ENCODE measurements at regions not wholly inside any gene's neighbourhood (a gene's known extent, or its start where the extent isn't known, plus 50 kb on each side); places are given as distances from the start of the nearest gene placed in this dataset.

DNA sequence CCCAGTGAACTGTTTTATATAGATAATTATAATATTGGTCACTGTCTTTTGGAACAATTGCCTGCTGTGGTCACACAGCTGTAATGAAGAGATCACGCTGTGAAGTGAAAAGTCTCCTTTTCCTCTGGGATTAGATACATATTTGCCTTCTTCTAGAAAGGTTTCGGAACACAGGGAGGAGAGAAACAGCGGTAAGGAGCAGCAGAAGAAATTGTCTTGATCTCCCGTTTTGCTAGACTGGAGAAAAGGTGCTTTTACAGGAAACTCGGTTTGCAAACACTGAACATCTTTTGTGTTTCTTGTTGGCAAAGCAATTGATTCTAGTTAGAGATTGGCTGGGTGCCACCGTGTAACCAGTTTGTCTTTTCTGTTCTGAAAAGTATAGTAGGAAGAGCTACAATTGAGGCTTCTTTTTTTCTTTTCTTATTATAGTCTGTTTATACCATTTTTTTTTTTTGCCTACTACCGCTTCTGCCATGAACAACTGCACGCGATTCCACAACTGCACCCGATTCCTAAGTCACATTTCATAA, 404.1 kb upstream of the ID4 start:
- peak; percentile 85 for DNase-seq

DNA sequence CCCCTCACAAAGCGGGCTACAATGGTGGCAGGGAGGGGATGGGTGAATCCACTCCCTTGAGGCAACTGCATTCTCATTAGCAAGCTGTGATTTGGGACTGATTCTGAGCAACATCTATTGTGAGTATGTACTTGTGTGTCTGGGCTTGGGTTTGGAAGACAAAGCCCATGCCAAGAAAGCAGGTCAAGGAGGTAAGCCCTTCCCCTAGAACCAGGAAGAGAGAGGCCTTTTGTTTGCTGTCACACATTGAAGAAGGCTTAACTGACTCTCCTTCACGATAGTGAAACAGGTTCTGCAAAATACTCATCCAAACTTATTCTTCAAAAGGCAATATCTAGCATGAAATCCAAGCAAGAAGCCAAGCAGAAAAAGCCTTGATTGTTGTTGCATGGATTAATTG, 403.1 kb upstream of the ID4 start:
- DNase-seq, result no peak

DNA sequence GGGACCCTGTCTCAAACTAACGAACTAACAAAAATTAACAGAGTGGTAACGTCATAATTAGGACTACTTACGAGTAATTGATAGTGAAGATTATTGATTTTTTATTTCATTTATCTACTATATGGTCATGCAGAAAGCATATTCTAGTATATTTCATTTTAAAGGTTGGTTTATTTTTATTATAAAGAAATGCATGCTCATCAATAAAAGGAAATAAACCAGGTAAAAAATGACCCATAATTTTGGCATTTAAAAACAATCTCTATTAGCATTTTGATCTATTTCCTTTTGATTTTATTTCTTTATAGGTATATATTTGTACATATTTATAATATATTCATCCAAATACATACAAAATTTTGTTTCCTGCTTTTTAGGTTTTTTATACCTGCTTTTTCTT, 401.4 kb upstream of the ID4 start:
- DNase-seq, result no peak

DNA sequence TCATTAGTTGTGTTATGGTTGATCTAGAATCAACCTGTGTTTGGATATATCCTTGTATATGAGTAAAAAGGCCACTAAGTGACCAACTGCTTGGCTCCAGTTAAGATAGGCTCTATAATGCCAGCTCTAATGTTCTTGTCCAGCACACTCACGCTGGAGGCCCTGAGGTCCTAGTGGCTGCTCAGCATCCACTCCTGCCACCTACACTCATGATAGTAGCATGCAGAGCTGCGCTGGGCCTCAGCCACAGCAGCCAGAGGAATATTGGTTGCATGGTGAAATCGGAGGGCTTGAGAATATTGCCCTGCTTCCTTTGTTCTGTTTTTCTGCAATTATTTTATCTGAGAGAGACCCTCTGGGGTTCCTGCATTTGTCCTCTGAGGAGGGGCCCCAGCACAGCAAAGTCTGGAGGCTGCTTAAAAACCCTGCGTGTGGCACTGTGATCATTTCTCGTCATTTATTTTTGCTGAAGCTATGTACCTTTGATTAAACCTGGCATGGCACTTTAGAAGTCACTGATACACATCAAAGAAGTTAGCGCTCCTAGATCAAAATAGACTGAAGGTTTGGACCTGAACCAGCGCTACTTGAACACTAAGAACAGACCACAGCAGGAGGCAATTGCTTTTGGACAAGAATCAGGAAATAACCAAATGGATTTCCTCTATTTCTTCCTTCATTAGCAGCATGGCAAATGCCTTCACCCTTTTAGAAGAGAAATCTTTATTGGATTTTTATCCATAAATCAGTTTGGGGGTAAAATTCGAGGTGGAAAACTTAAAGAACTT, 398.4 kb upstream of the ID4 start:
- DNase-seq, result no peak

DNA sequence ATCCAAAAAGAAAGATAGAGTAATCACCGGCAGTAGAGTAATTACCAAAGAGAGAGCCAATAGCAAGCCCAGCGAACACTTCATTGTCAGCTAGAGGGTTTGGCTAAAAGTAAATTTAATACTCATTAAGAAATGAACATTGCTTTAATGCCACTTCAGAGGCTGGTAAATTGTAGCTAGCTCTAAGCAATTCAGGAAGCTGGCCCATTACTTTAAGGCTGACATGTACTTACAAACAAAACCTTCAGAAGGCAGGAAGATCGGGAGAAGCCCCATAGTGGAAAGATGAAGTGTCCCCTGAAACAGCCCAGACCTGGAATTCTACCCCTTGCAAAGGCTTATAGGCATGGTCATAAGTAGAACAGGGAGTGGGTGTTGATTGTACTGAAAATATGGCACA, 396.6 kb upstream of the ID4 start:
- no peak for DNase-seq

DNA sequence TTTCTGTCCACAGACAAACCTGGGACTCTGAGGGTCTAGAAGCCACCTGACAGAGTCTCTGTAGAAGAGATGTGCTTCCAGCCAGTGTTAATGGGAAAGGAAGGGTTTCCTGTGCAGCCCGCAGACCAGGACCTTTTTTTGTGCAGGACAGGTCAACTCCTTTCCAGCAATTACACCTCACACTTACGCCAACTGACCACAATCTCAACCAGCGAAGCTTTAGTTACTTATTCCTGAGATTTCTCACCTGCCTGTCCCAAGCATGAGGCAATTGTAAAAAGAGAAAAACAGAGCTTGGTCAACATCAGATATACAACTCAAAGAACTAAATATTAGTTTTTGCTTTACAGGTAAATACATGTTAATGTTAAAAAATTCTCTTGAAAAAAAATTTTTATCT, 393.8 kb upstream of the ID4 start:
- no peak for DNase-seq

DNA sequence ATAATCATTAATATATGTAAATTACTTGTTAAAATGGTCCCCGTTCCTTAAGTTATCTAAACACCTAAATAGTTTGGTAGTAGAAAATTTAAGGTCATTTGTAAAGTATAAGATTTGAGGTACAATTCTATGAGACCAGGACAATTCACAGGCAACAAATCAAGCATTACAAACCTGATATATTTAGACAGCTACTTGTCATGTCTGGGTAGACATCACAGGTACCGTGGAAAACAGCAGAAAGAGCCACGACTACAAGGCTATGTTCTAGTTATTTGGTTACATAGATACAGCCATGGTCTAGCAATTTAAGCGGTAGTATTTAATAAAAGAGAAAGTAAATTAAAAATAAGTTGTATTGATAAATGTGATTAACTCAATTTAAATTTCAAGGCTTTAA, 393.1 kb upstream of the ID4 start:
- DNase-seq, result no peak

DNA sequence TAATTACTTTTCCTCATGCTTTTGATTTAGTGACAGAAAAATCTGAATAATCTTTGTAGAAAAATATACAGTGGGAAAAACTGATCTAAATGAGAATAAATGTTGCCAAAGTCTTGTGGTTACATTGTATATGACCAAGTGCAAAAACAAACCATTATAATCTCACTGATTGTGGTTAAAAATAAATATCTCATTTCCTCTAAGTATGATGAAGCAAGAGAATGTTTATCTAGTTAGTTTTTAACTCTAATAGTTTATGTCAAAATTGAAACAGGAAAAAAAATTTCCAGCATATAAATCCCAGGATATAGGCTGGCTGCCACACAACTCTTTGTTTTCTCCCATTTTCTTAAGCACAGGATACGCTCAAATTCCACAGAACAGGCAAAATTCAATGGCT, 392.7 kb upstream of the ID4 start:
- no peak for DNase-seq

DNA sequence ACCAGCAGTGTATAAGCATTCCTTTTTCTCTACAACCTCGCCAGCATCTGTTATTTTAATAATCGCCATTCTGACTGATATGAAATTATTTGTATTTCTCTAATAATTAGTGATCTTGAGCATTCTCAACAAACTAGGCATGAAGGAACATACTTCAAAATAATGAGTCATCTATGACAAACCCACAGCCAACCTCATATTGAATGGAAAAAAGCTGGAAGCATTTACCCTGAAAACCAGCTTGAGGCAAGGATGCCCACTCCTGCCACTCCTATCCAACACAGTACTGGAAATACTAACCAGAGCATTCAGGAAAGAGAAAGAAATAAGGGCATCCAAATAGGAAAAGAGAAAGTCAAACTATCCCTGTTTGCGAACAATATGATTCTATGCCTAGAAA, 390.6 kb upstream of the ID4 start:
- DNase-seq, result no peak

DNA sequence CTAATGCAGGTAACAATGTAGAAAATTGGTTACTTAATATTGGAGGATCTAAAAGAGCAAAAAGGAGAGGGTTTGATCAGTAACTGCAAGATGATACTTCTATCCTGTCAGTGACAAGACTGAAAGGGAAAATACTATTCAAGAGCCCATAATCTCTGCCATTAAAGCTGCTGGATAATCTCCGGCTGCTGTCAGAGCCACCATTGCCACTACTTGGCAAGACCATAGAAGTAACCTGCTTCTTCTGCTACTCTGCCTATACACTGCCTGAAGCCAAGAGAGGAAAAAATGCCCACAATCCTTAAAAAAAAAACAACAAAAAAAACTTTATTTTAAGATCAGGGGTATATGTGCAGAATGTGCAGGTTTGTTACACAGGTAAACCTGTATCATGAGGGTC, 386.5 kb upstream of the ID4 start:
- no peak for DNase-seq

DNA sequence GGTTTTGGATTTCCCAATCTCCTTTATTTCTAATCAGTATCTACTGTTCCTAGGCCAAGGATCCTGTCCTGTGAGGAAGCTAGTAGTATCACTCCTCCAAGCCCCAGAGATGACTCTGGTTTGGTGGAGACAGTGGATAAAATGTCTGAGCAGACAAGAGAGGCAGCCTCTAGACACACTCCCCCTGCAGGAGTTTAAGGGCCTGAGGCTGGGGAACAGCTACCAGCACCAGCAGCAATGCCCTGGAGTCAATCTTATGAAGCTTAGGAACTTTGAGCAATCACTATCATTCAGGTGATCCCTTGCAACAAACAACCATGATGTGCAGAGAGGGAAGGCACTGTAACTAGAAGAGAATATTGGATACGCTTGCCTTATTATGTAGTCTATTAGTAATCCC, 384.7 kb upstream of the ID4 start:
- DNase-seq, result no peak

DNA sequence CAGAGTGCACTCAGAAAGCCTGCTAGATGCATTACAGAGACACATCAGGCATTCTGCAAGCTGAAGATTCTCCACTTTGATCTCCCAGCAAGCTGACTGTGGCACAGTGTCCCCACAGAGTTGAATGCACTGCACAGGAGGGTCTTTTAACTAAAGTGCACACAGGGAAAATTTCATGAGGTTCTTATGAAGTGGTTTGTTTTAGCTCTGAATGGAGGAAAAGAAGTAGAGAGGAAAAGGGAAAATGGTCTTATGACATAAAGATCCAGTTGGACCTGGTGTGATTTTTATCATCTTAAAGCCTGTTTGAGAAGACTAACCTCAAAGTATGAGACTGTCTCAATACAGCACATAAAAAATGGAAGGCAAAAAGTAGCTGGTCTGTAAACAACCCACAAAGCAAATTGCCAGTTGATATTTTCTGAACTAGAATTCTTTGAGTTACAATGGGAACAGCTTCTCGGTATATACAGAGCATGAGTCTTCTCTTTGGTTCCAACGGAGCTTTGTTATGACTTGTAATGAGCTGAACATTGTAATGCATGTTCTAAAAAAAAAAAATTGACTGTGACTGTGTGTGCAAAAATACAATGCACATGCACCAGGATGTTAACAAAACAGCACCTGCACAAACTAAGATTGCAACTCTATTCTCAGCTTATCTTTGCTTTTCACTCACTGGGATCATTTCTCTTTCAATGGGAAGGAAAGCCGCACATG, 383.0 kb upstream of the ID4 start:
- DNase-seq, result no peak

DNA sequence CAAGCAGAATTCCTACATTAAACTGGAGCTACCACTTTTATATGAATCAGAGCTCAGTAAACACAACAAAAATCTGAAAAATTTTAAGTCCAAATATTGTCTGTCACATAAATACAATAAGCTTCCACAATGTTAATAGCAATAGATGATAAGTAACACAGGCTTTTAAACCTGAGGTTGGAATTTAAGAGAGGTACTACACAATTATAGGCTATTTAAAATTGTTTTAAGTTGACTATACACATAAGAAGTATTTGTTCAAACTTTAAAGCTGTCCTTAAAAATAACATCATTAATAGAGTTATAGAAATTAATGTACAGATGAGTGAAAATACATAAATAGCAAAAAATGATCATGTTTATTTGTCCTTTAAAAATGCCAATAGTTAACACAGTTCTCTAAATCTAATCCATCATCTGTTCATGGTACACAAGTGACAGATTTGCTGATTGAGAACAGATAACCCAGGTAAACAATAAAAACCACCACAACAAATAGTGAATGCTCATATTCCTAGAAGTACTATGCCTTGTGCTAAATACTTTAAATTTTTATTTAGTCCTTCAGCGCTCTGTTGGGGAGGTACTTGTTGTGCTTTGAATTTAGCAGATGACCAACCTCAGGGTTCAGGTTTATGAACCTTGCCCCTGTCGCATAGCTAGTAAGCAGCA, 382.3 kb upstream of the ID4 start:
- no peak for DNase-seq

DNA sequence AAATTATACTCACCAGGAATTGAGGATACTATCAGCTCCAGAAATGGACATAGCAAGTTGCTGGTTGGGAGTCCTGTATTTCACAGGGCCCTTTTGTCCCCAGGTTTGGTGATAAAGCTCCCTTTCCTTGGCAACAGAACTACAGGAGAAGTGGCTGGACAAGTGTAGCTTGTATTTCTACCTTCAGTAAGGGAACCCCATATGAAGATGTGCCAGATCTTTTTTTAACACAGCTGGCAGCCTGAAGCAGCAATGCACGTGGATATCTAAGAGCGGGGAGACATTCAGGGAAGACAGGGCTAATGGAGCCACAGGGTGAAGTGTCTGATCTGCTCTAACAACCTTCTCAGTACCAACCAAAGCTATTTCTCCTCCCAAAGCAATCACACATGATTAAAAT, 373.9 kb upstream of the ID4 start:
- no peak for DNase-seq

DNA sequence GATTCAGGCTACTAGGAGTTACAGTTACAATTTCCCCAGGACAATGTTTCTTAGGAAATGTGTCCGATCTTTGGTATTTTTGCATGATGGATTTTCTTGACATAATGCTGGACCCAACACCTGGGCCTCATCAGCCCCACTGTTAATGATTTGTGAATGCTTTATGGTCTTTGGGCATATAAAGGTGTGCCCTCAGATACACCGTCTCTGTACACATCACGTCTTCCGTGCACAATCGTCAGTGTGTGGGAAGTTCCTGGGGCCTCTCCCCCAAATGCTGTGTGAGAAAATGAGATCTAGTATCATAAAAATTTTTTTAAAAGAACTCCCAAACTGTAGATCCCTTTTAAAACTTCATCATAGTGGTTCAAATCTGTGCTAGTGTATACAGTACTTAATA, 373.2 kb upstream of the ID4 start:
- no peak for DNase-seq

DNA sequence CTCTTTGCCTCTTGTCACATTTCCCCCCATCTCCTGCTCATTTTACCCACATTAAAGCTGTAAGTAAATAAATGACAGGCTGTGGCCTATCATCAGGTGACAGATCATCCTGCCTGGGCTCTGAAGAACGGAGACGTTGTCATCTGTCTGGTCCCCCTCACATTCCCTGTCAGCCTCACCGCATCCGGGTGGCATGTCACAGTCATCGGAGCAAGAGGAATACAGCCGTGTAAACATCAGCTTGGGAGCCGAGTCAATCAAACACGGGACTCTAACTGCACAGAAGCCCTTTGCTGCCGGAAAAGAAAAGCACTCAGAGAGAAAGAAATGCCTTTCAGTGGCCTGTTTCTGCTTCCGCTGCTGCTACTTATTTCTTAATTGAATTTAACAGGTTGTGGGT, 371.9 kb upstream of the ID4 start:
- DNase-seq, result no peak

DNA sequence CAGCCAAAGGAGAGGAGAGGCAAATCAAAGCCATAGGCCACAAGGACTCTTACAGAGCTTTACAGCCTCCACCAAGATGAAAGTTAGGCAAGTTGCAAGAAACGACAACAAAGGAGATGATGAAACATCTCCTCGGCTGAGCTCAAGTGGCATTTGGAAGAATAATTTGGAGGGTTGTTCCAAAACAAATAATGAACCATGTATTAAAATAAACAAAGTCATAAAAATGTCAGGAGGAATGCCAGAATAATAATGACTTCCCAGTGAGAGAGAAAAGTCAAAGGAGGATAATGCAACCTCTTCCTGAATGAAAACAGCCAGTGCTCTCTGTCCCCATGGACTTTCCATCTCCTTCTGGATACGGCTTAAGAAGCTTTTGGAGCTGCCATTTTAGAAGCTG, 371.4 kb upstream of the ID4 start:
- DNase-seq, result peak; percentile 29

DNA sequence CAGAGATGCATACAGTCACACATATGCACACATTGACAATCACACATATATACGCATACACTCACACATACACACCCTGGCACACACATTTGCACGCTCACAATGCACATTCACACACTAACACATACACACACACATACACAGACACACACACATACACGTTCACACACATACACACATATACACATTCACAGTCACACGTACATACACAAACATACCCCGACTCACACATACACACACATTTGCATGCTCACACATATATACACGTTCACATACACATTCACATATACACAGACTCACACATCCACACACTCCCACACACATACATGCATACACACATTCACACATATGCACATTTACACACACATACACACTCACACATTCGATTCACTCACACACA, 366.8 kb upstream of the ID4 start:
- no peak for DNase-seq

DNA sequence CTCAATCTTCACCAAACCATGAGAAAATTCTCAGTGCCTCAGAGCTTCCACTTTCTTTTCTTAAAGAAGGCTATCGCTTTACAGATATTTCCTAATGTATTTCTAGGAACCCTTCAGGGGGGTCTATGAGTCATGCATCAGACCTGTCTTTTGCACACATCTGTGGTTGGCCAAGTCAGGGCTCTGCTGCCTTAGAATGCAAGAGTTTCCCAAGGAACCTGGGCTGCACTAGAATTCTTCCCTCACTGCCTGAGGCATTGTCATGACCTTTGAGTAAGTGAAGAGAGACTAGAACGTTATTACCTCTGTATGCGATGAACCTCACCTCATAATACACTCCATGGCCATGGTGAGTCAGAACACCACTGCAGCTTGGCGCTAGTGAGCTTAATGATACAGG, 365.0 kb upstream of the ID4 start:
- no peak for DNase-seq

DNA sequence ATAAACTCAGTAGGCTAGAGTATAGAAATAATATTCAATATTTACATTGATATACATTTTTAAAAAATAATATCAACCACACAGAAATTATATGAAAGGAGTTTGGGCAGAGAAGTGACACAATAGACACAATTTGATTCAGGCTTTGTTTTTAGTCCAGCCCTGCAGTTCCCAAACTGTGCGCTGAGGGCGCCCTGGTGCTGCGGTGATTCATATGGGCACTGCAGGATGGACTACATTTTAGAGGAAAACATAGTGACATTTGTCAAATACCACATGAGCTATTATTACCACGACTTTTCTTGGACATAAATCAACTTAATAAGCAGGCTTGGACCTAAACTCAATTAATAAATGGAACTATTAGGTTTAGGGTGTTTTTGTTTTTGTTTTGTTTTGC, 364.3 kb upstream of the ID4 start:
- no peak for DNase-seq

DNA sequence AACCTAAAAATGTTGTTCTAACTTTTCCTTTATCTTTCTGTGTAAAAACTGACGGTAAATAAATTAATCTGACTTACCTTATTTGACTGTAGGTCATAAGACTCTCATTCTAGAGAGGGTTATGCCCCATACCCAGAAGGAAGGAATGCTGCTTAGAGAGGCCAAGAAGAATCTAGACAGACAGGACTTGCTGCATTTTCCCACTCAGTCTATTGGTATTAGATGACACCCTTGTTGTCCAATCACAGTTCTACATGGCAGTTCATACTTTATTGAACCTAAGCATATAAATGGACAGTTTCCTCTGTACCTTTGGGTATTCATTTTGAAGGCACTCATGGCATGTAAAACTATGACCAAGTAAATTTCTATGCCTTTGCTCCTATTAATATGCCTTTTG, 359.6 kb upstream of the ID4 start:
- DNase-seq, result no peak

DNA sequence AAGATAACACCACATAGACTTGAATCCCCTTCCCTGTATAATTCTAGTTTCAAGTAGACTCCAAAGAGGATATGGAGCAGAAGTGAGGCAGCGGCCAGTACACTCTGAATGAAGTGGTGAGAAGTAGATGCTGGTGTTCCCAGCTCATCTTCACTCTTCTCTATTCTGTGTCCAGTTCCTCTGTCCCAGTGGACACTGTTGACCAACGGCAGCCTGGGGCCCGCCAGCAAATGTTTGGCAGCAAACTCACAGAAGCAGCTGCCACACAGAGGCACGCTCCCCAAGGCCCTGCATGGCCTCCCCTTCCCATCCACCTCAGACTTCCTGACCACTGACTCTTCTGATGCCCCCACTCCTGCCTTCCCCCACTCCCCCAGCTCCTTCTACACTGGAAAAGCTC, 358.9 kb upstream of the ID4 start:
- no peak for DNase-seq

DNA sequence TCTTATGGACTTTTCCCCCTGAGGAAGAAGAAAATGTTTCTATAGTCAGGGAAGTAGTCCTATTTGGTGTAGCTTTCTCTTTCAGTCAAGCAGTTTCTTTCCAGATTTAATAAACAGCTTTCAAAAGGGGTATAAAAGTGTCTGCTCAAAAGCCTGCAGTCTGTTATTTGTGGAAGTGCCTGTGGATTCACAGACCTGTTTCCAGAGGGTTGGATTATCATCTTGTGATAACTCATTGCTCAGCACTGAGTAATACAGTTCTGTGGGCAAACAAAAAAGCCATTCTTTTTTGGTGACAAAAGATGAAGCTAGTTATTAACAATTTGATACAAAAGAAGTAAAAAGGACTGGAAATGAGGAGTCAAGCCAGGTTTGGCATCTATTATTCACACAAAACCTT, 358.2 kb upstream of the ID4 start:
- DNase-seq, result no peak

DNA sequence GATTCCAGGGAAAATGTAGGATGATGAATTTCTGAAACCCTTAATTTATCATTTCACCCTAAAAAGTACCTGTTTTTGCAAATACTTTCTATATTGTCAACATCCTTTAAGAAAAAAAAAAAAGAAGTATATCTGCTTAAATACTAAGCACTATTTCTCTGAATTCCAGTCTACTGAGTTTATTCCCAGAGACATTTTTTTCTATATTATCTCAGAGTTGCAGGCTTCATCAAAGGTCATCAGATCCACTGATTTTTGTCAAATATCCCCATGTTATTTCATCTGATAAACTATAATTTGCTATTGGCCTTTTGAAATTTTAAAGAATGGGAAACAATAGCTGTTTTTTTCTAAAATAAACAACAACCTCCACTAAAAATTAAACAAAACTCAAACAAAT, 357.6 kb upstream of the ID4 start:
- DNase-seq, result no peak

Measured in COR-L47 (cell line).